MM.1S (cell line): ENCODE measurements at regions not wholly inside any gene's neighbourhood (a gene's known extent, or its start where the extent isn't known, plus 50 kb on each side); places are given as distances from the start of the nearest gene placed in this dataset.

Experiments
- DNase-seq: peaks from one replicate; pipeline ENCODE4 v3.0.0-alpha.2; 2015
- H2AFZ ChIP-seq: fragments of 300-600 bp; sonication (generic); 2 replicates; pipeline ENCODE4 v1.6.0; 2016; ENCODE audit warnings: antibody characterized with exemption, low read length
- H3F3A ChIP-seq: fragments of 300-600 bp; sonication (generic); 2 replicates; pipeline ENCODE4 v1.6.1; 2016; ENCODE audit warnings: mild to moderate bottlenecking, antibody characterized with exemption, low read length, moderate library complexity, mixed read lengths; ENCODE audit not compliant: insufficient read depth
- H3K27ac ChIP-seq: fragments of 300-600 bp; sonication (generic); 2 replicates; pipeline ENCODE4 v1.5.1; 2016; ENCODE audit warnings: mild to moderate bottlenecking, low read length
- H3K27me3 ChIP-seq: fragments of 300-600 bp; sonication (generic); replicated peaks from 2 replicates; pipeline ENCODE4 v1.6.0; 2016; ENCODE audit warnings: low read length; ENCODE audit not compliant: insufficient read depth
- H3K36me3 ChIP-seq: fragments of 300-600 bp; sonication (generic); replicated peaks from 2 replicates; pipeline ENCODE4 v1.6.1; 2016; ENCODE audit warnings: mild to moderate bottlenecking, low read length, mixed read lengths; ENCODE audit not compliant: insufficient read depth
- H3K4me1 ChIP-seq: fragments of 300-600 bp; sonication (generic); 2 replicates; pipeline ENCODE4 v1.6.1; 2016; ENCODE audit warnings: low read length, mixed read lengths
- H3K4me2 ChIP-seq: fragments of 300-600 bp; sonication (generic); 2 replicates; pipeline ENCODE4 v1.6.0; 2016; ENCODE audit warnings: low read depth, low read length
- H3K4me3 ChIP-seq: fragments of 300-600 bp; sonication (generic); 2 replicates; pipeline ENCODE4 v1.5.1; 2016; ENCODE audit warnings: low read length, mixed read lengths
- H3K79me2 ChIP-seq: fragments of 300-600 bp; sonication (generic); 2 replicates; pipeline ENCODE4 v1.6.1; 2016; ENCODE audit warnings: mixed run types, low read length, mixed read lengths
- H3K9ac ChIP-seq: fragments of 300-600 bp; sonication (generic); 2 replicates; pipeline ENCODE4 v1.6.1; 2016; ENCODE audit warnings: low read length, mixed read lengths
- H3K9me2 ChIP-seq: fragments of 300-600 bp; sonication (generic); replicated peaks from 2 replicates; pipeline ENCODE4 v1.6.1; 2016; ENCODE audit warnings: mild to moderate bottlenecking, low read length, mixed read lengths; ENCODE audit not compliant: insufficient read depth
- H3K9me3 ChIP-seq: fragments of 300-600 bp; sonication (generic); replicated peaks from 2 replicates; pipeline ENCODE4 v1.6.1; 2016; ENCODE audit warnings: mild to moderate bottlenecking, low read length, mixed read lengths; ENCODE audit not compliant: insufficient read depth
- H4K20me1 ChIP-seq: fragments of 300-600 bp; sonication (generic); 2 replicates; pipeline ENCODE4 v1.6.1; 2016; ENCODE audit warnings: mild to moderate bottlenecking, low read length, moderate library complexity, mixed read lengths; ENCODE audit not compliant: insufficient read depth
- CTCF ChIP-seq: fragments of 300-600 bp; sonication (generic); IDR thresholded peaks from 2 replicates; pipeline ENCODE4 v1.5.1; 2016; ENCODE audit warnings: antibody characterized with exemption, low read length, mixed read lengths
- EZH2 ChIP-seq: fragments of 300-600 bp; sonication (generic); optimal IDR thresholded peaks from 2 replicates; pipeline ENCODE3; 2017; ENCODE audit warnings: low read depth, mild to moderate bottlenecking, antibody characterized with exemption, low read length, mixed read lengths
- EZH2phosphoT487 ChIP-seq: fragments of 300-600 bp; sonication (generic); IDR thresholded peaks from 2 replicates; pipeline ENCODE4 v1.6.1; 2018; ENCODE audit warnings: antibody characterized with exemption, low read length

- H3K4me2 ChIP-seq, result no peak overlapping the region
- no peaks in the 10 kb centered on the region for H3F3A ChIP-seq
- H3K4me1 ChIP-seq, result no peaks in the 10 kb centered on the region
- no peak overlapping the region for H3K4me3 ChIP-seq
- H3K9me3 ChIP-seq, result no peaks in the 10 kb centered on the region
- H3K79me2 ChIP-seq, result no peaks in the 10 kb centered on the region
- TF ChIP-seq CTCF (no peak), EZH2 (no peak), EZH2phosphoT487 (no peak)
- H3K9me2 ChIP-seq, result no peaks in the 10 kb centered on the region
- no peak for DNase-seq
- H3K9ac ChIP-seq, result no peak overlapping the region
- no peak overlapping the region for H2AFZ ChIP-seq
- H3K36me3 ChIP-seq, result no peaks in the 10 kb centered on the region
- no peaks in the 10 kb centered on the region for H4K20me1 ChIP-seq
- H3K27me3 ChIP-seq, result no peaks in the 10 kb centered on the region
- H3K27ac ChIP-seq, result no peak overlapping the region
These were observed 171.0 kb upstream of the FREM1 start for GRCh38 chr9:15081021-15081753.

- Histone ChIP-seq H3K27me3 (no peaks in the 10 kb centered on the region), H3K79me2 (no peaks in the 10 kb centered on the region), H3F3A (no peaks in the 10 kb centered on the region), H2AFZ (no peak overlapping the region), H3K9ac (no peak overlapping the region), H3K9me2 (no peaks in the 10 kb centered on the region), H3K36me3 (no peaks in the 10 kb centered on the region), H3K4me3 (no peak overlapping the region), H3K4me1 (no peaks in the 10 kb centered on the region), H4K20me1 (no peaks in the 10 kb centered on the region), H3K9me3 (no peaks in the 10 kb centered on the region), H3K27ac (no peak overlapping the region), H3K4me2 (no peak overlapping the region)
- no peak for DNase-seq
- TF ChIP-seq EZH2phosphoT487 (no peak), CTCF (no peak), EZH2 (no peak)
These were observed 170.2 kb upstream of the FREM1 start for GRCh38 chr9:15080401-15080800.

GRCh38 chr9:15079989-15080388, 169.8 kb upstream of the FREM1 start:
- H3K36me3 ChIP-seq, result no peaks in the 10 kb centered on the region
- TF ChIP-seq EZH2phosphoT487 (no peak), EZH2 (no peak), CTCF (no peak)
- no peaks in the 10 kb centered on the region for H3K4me1 ChIP-seq
- H2AFZ ChIP-seq, result no peak overlapping the region
- H3K9ac ChIP-seq, result no peak overlapping the region
- H3K27ac ChIP-seq, result no peak overlapping the region
- H3K4me3 ChIP-seq, result no peak overlapping the region
- no peaks in the 10 kb centered on the region for H3K9me3 ChIP-seq
- no peaks in the 10 kb centered on the region for H4K20me1 ChIP-seq
- no peak overlapping the region for H3K4me2 ChIP-seq
- no peaks in the 10 kb centered on the region for H3K9me2 ChIP-seq
- H3F3A ChIP-seq, result no peaks in the 10 kb centered on the region
- DNase-seq, result no peak
- H3K27me3 ChIP-seq, result no peaks in the 10 kb centered on the region
- no peaks in the 10 kb centered on the region for H3K79me2 ChIP-seq
